GM12873 (cell line): ENCODE measurements at regions not wholly inside any gene's neighbourhood (a gene's known extent, or its start where the extent isn't known, plus 50 kb on each side); places are given as distances from the start of the nearest gene placed in this dataset.

Experiments
- TF ChIP-seq, protein P1 (sequence below): IDR thresholded peaks from 2 replicates; pipeline ENCODE4 v1.5.1; 2012; ENCODE audit warnings: low read depth, mild to moderate bottlenecking, moderate library complexity, low read length, control low read depth; ENCODE audit not compliant: insufficient read depth; ENCODE audit errors: missing control alignments

- TF ChIP-seq, protein P1, sequence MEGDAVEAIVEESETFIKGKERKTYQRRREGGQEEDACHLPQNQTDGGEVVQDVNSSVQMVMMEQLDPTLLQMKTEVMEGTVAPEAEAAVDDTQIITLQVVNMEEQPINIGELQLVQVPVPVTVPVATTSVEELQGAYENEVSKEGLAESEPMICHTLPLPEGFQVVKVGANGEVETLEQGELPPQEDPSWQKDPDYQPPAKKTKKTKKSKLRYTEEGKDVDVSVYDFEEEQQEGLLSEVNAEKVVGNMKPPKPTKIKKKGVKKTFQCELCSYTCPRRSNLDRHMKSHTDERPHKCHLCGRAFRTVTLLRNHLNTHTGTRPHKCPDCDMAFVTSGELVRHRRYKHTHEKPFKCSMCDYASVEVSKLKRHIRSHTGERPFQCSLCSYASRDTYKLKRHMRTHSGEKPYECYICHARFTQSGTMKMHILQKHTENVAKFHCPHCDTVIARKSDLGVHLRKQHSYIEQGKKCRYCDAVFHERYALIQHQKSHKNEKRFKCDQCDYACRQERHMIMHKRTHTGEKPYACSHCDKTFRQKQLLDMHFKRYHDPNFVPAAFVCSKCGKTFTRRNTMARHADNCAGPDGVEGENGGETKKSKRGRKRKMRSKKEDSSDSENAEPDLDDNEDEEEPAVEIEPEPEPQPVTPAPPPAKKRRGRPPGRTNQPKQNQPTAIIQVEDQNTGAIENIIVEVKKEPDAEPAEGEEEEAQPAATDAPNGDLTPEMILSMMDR, result no peak
Observed at GRCh38 chr3:26018889-26019288, 229.0 kb downstream of the OXSM start.

DNA sequence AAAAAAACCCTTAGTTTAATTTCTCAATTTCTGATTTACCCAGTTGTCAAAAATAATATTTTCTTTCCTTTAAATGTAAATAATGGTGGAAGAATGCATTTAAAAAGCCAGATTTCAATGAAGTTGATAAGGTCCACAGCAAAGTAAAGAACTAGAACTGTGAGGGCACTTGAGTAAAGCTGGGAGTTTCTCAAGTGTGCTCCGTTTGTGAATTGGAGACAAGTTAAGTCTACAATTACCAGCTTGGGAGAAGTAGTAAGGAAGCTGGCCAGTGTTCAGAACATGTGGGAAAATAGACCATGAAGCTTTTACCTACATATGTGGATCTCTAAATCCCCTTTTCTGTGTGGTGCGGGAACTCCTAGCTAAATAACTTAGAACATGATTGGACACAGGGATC lies 239.4 kb downstream of the OXSM start:
- TF ChIP-seq, protein P1, result no peak

DNA sequence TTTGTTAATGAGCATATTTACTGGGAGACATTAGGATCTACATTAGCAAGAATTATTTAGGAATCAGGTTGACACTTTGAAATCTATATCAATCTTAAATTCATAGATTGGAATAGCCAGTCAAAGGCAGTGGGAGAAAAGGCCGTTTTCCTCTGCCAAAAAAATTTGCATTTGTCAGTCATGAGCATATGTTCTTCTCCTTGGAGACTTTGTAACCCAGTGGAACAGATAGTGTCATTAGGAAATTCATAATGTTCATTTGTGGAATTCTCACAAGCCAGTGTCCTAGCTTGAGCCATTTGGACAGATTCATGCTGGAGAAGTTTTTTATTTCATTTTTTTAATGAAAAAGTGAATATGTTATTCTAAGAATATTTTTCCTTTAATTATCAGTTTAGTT lies 260.1 kb downstream of the OXSM start:
- TF ChIP-seq, protein P1, result no peak

DNA sequence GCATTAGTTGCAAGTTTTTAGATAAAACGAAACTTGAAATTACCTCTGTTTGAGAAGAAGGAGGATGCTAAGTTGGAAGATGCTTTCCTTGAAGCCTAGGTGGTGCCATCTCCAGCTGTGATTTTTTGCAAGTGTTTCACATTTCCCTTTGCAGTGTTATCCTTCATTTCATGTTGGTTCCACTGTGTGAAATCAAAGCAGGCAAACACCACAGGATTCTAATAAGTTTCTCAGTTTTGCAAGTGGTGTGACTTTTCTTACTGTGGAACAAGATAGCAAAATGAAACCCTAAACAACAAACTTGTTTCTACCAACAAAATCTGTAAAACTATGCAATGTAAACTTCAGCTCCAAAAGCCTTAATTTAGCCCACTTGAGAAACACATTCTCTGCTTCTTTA lies 260.9 kb downstream of the OXSM start:
- TF ChIP-seq, protein P1, result no peak

DNA sequence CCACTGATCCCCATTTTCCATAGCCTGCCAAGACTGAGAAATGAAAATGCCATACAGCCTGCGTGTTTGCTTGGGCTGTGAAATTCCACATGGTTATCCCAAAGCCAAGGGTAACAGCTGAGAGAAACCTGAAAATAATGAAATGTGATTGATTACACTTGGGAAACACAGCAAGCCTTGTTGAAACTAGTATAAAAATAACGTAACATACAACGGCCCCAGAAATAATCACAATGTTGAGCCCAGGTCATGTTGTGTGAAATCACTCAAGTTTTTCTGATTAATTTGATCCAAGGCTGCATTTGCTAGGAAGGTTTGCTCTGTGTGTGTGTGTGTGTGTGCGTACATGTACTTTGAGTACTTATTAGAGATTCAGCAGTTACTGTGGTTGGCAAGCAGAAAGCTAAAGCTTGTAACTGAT lies 269.0 kb downstream of the OXSM start:
- TF ChIP-seq, protein P1, result no peak

GRCh38 chr3:26061947-26062346 lies 272.1 kb downstream of the OXSM start:
- TF ChIP-seq, protein P1, result no peak

- TF ChIP-seq, protein P1, result no peak
Observed at GRCh38 chr3:26064297-26064696, 274.4 kb downstream of the OXSM start.
